ENCODE measurements at regions not wholly inside any gene's neighbourhood (a gene's known extent, or its start where the extent isn't known, plus 50 kb on each side); places are given as distances from the start of the nearest gene placed in this dataset.
A peak's percentile ranks its signal among the peaks of the same experiment; 100 is the strongest.

DNA sequence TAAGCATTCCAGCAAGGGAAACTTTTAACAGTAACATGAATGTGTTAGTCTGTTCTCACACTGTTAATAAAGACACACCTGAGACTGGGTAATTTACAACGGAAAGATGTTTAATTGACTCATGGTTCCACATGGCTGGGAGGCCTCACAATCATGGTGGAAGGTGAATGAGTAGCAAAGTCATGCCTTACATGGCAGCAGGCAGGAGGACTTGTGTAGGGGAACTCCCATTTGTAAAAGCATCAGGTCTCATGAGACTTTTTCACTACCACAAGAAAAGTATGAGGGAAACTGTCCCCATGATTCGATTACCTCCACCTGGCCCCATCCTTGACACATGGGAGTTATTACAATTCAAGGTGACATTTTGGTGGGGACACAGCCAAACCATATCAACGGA, 168.3 kb downstream of the PAH start:
- no peak overlapping the region for H3K4me3 ChIP-seq (ENCODE audit: low read depth, low read length)
- DNase-seq (ENCODE audit: low read depth): no peak
- TF ChIP-seq CTCF (conservative IDR thresholded peaks at IDR 0.05; ENCODE audit: low read depth, low read length): no peak

DNA sequence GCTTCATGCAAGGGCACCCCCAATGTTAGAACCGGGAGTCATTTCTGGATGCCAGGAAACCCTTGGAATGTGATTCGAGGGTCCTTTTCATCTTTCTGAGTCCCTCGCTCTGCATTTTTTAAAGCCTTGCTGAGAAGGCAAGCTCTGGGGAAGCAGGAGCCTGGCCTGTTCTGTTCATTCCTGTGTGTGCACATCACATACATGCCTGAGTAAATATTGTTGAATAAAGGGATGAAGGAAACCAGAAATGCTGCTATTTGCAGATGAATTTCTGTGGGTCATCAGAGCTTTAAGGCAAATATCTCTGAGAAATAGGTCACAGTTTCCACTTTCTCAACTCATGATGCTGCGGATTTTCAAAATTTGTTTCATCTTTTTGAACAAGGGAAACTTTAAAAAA, 170.1 kb downstream of the PAH start:
- no peak for DNase-seq (ENCODE audit: low read depth)
- no peak for TF ChIP-seq CTCF (conservative IDR thresholded peaks at IDR 0.05; ENCODE audit: low read depth, low read length)
- no peak overlapping the region for H3K4me3 ChIP-seq (ENCODE audit: low read depth, low read length)

GRCh38 chr12:102745971-102746600, 171.0 kb downstream of the PAH start:
- no peak overlapping the region for H3K4me3 ChIP-seq (ENCODE audit: low read depth, low read length)
- no peak for TF ChIP-seq CTCF (conservative IDR thresholded peaks at IDR 0.05; ENCODE audit: low read depth, low read length)
- no peak for DNase-seq (ENCODE audit: low read depth)

- DNase-seq (ENCODE audit: low read depth): no peak
- H3K4me3 ChIP-seq (ENCODE audit: low read depth, low read length): no peak overlapping the region
- TF ChIP-seq CTCF (conservative IDR thresholded peaks at IDR 0.05; ENCODE audit: low read depth, low read length): no peak
Observed at GRCh38 chr12:102741196-102741595, 175.8 kb downstream of the PAH start.

DNA sequence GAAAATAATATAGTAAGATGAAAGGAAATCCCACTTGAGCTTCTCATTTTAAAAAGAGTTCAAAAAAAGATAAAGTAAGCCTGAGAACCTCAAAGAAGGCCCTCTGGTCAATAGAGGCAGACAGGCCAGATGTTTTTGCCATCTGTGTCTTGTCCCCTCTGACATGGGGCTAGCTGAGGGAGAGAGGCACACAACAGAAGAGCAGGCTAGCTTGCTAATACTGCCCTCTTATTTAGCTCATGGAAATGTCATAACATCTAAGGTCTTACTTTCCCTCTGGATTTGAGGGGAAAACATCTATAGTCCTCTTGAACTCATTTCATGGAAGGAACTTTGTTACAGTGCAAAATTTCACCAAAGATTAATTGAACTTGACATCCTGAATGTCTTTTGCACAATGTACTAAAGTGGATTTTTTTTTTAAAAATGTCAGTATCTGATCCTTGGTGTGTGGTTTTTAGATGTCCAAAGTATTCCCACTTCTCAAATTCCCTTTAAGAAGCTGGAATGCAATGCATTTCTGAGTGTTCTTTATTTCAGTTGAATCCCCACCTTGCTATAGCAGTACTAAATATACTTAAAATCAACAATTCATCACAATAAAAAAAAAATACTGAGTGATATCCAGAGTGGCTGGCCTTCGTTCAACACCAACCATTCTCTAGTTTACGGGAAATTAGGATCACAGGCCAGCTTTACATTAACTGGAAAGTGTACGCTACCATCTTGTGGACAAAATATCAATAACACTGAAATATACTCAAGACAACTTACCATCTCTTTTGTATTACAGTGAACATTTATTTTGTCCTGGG, 176.7 kb downstream of the PAH start:
- H3K4me3 ChIP-seq (ENCODE audit: low read depth, low read length): no peak overlapping the region
- DNase-seq (ENCODE audit: low read depth): peak; percentile 59
- TF ChIP-seq CTCF (conservative IDR thresholded peaks at IDR 0.05; ENCODE audit: low read depth, low read length): peak; percentile 28

DNA sequence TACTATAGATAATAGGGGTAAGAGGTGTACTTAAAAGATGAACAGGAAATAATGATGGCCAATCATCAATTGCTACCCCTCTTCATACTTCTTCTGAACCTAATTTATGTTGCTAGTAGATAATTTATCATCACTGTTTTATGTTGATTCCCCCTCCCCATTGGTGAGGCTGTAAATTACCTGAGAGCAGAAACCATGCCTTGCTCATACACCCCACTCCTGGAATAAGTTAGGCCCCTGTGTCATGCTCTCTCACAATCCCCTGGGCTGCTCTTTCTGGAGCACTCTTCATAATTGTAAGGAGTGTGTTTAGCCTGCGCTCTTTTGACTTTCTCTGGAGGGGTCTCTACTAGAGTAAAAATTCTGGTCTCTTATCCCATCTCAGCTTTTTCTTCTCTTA, 180.7 kb downstream of the PAH start:
- DNase-seq (ENCODE audit: low read depth): no peak
- no peak for TF ChIP-seq CTCF (conservative IDR thresholded peaks at IDR 0.05; ENCODE audit: low read depth, low read length)
- no peak overlapping the region for H3K4me3 ChIP-seq (ENCODE audit: low read depth, low read length)

GRCh38 chr12:102735104-102735503, 181.9 kb downstream of the PAH start:
- TF ChIP-seq CTCF (conservative IDR thresholded peaks at IDR 0.05; ENCODE audit: low read depth, low read length): no peak
- no peak for DNase-seq (ENCODE audit: low read depth)
- H3K4me3 ChIP-seq (ENCODE audit: low read depth, low read length): no peak overlapping the region
